ENCODE measurements at regions not wholly inside any gene's neighbourhood (a gene's known extent, or its start where the extent isn't known, plus 50 kb on each side); places are given as distances from the start of the nearest gene placed in this dataset.

DNA sequence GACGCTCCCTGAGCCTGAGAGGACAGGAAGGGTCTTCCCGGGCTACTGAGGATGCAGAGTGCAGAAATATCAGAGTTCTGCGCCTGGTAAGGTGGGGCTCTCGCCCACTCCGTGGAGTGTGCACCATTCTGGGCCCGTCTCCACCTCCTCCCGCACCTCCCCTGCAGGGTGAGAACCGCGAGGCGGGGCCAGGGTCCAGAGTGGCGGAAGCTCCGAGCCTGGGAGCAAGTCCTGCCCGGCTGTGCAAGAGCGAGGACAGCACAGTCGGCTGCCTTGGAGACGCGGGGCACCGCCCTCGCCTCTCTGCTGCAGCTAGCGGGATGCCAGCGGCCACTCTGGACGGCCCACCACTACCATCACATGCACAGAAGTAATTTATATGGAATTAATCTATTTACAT lies 2304.4 kb downstream of the PCDH9 start:
- TF ChIP-seq, protein P1, sequence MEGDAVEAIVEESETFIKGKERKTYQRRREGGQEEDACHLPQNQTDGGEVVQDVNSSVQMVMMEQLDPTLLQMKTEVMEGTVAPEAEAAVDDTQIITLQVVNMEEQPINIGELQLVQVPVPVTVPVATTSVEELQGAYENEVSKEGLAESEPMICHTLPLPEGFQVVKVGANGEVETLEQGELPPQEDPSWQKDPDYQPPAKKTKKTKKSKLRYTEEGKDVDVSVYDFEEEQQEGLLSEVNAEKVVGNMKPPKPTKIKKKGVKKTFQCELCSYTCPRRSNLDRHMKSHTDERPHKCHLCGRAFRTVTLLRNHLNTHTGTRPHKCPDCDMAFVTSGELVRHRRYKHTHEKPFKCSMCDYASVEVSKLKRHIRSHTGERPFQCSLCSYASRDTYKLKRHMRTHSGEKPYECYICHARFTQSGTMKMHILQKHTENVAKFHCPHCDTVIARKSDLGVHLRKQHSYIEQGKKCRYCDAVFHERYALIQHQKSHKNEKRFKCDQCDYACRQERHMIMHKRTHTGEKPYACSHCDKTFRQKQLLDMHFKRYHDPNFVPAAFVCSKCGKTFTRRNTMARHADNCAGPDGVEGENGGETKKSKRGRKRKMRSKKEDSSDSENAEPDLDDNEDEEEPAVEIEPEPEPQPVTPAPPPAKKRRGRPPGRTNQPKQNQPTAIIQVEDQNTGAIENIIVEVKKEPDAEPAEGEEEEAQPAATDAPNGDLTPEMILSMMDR (IDR thresholded peaks at IDR 0.05; ENCODE audit: poor library complexity) = no peak
- no peak for TF ChIP-seq EZH2 (IDR thresholded peaks at IDR 0.05; ENCODE audit: borderline replicate concordance)
- no peak for TF ChIP-seq EZH2phosphoT487 (IDR thresholded peaks at IDR 0.05; ENCODE audit: low read depth, severe bottlenecking, unreplicated experiment)

Measured in hepatocyte (in vitro differentiated cells).